SK-N-SH (cell line): ENCODE measurements at regions not wholly inside any gene's neighbourhood (a gene's known extent, or its start where the extent isn't known, plus 50 kb on each side); places are given as distances from the start of the nearest gene placed in this dataset.

Experiments
- CTCF ChIA-PET: fragments of 300-600, 350-600 bp; formaldehyde crosslinking; extraction: SDS; loops from one replicate; lab custom pipeline; 2021; lab: Yijun Ruan, JAX
- POLR2A ChIA-PET: fragments of 350-600 bp; sonication (Branson Sonifier 250); formaldehyde crosslinking; extraction: SDS; loops from one replicate; lab custom pipeline; 2020; ENCODE audit warnings: antibody characterized with exemption, inconsistent platforms; lab: Yijun Ruan, JAX
- DNase-seq: peaks from one replicate; pipeline ENCODE4 v3.0.0; 2012
- H2AFZ ChIP-seq: fragments of 200-600 bp; sonication (generic); 2 replicates; pipeline ENCODE4 v1.8.1; 2016; ENCODE audit warnings: antibody characterized with exemption, mild to moderate bottlenecking, low read depth
- H3F3A ChIP-seq: fragments of 200-600 bp; sonication (generic); replicated peaks from 2 replicates; pipeline ENCODE3; 2016; ENCODE audit warnings: antibody characterized with exemption, mild to moderate bottlenecking; ENCODE audit not compliant: insufficient read depth
- H3K27ac ChIP-seq, 2 experiments: fragments of 200-500 bp in 1 of 2; fragments of 200-600 bp in 1 of 2; sonication (Bioruptor generic) in 1 of 2; sonication (generic), shearing (Covaris generic) in 1 of 2; 2 replicates each; pipeline versions ENCODE4 v1.5.1 to v1.6.1; 2014 to 2016; ENCODE audit warnings: low read depth in 2 of 2, inconsistent platforms in 1 of 2, low read length in 1 of 2, mild to moderate bottlenecking in 1 of 2, mixed read lengths in 1 of 2
- H3K27me3 ChIP-seq: fragments of 200-600 bp; sonication (generic), shearing (Covaris generic); 2 replicates; pipeline ENCODE4 v1.6.1; 2016; ENCODE audit warnings: mixed run types; ENCODE audit not compliant: insufficient read depth
- H3K36me3 ChIP-seq, 2 experiments: fragments of 200-500 bp in 1 of 2; fragments of 200-600 bp in 1 of 2; sonication (Bioruptor generic) in 1 of 2; sonication (generic) in 1 of 2; replicated peaks in 1 of 2; 2 replicates each; pipeline versions ENCODE3 to v1.5.1; 2014 to 2016; ENCODE audit warnings: low read length in 1 of 2, mild to moderate bottlenecking in 1 of 2; ENCODE audit not compliant: insufficient read depth in 2 of 2, control insufficient read depth in 1 of 2
- H3K4me1 ChIP-seq, 2 experiments: fragments of 200-500 bp in 1 of 2; fragments of 200-600 bp in 1 of 2; sonication (Bioruptor generic) in 1 of 2; sonication (generic), shearing (Covaris generic) in 1 of 2; 2 replicates each; pipeline versions ENCODE4 v1.5.1 to v1.6.1; 2014 to 2016; ENCODE audit warnings: low read depth in 1 of 2, low read length in 1 of 2, mixed run types in 1 of 2; ENCODE audit not compliant: insufficient read depth in 2 of 2, control insufficient read depth in 1 of 2
- H3K4me2 ChIP-seq: fragments of 200-600 bp; sonication (generic), shearing (Covaris generic); 2 replicates; pipeline ENCODE4 v1.6.1; 2017; ENCODE audit warnings: mixed run types
- H3K4me3 ChIP-seq, 2 experiments: fragments of 200-500 bp in 1 of 2; fragments of 200-600 bp in 1 of 2; sonication (Bioruptor generic) in 1 of 2; sonication (generic), shearing (Covaris generic) in 1 of 2; 2 replicates each; pipeline versions ENCODE4 v1.5.1 to v1.8.1; 2014 to 2016; ENCODE audit warnings: low read depth in 2 of 2, inconsistent platforms in 1 of 2, low read length in 1 of 2, mild to moderate bottlenecking in 1 of 2, mixed read lengths in 1 of 2, moderate library complexity in 1 of 2
- H3K79me2 ChIP-seq: fragments of 200-600 bp; sonication (generic); 2 replicates; pipeline ENCODE4 v1.8.1; 2017; ENCODE audit warnings: mild to moderate bottlenecking; ENCODE audit not compliant: insufficient read depth
- H3K9ac ChIP-seq: fragments of 200-600 bp; sonication (generic); 2 replicates; pipeline ENCODE4 v1.6.1; 2017; ENCODE audit warnings: mixed run types
- H3K9me2 ChIP-seq: fragments of 200-600 bp; sonication (generic); 2 replicates; pipeline ENCODE4 v1.6.1; 2017; ENCODE audit warnings: mixed run types
- H3K9me3 ChIP-seq: fragments of 200-600 bp; sonication (generic); 2 replicates; pipeline ENCODE4 v1.6.1; 2017; ENCODE audit warnings: mixed run types, mild to moderate bottlenecking, moderate library complexity
- H4K20me1 ChIP-seq: fragments of 200-600 bp; sonication (generic); 2 replicates; pipeline ENCODE4 v1.6.1; 2017; ENCODE audit warnings: mild to moderate bottlenecking, mixed run types; ENCODE audit not compliant: insufficient read depth
- CHD2 ChIP-seq: fragments of 150-350 bp; IDR thresholded peaks from 2 replicates; pipeline ENCODE4 v1.6.1; 2018; ENCODE audit warnings: low read length; ENCODE audit not compliant: partially characterized antibody
- GATA2 ChIP-seq: sonication (generic); formaldehyde crosslinking; IDR thresholded peaks from 2 replicates; pipeline ENCODE4 v1.5.0; 2020; ENCODE audit warnings: mild to moderate bottlenecking, missing genetic modification reagents
- MXI1 ChIP-seq: IDR thresholded peaks from 2 replicates; pipeline ENCODE4 v1.6.1; 2012; ENCODE audit warnings: mild to moderate bottlenecking, low read depth, low read length, improper control_type of control experiment
- NRF1 ChIP-seq: IDR thresholded peaks from 2 replicates; pipeline ENCODE4 v1.6.1; 2012; ENCODE audit warnings: low read depth, mild to moderate bottlenecking, low read length
- POLR2AphosphoS5 ChIP-seq: IDR thresholded peaks from 2 replicates; pipeline ENCODE4 v1.6.1; 2012; ENCODE audit warnings: low read depth, low read length
- RAD21 ChIP-seq: IDR thresholded peaks from 2 replicates; pipeline ENCODE4 v1.6.1; 2012; ENCODE audit warnings: mild to moderate bottlenecking, low read length
- RCOR1 ChIP-seq: fragments of 150-350 bp; IDR thresholded peaks from 2 replicates; pipeline ENCODE4 v1.6.1; 2017; ENCODE audit warnings: antibody characterized with exemption, low read length
- RFX5 ChIP-seq: IDR thresholded peaks from 2 replicates; pipeline ENCODE4 v1.6.1; 2012; ENCODE audit warnings: mild to moderate bottlenecking, improper control_type of control experiment, low read length
- SIN3A ChIP-seq: IDR thresholded peaks from 2 replicates; pipeline ENCODE4 v1.6.1; 2012; ENCODE audit warnings: low read depth, mild to moderate bottlenecking, low read length, moderate library complexity, borderline replicate concordance
- SMC3 ChIP-seq: IDR thresholded peaks from 2 replicates; pipeline ENCODE4 v1.6.1; 2012; ENCODE audit warnings: low read depth, low read length, improper control_type of control experiment
- TCF12 ChIP-seq: IDR thresholded peaks from 2 replicates; pipeline ENCODE4 v1.4.0; 2012
- TEAD4 ChIP-seq: IDR thresholded peaks from 2 replicates; pipeline ENCODE4 v1.4.0; 2012; ENCODE audit warnings: mild to moderate bottlenecking, borderline replicate concordance; ENCODE audit not compliant: insufficient read depth
- WGBS: methylation state at CpG from one replicate; pipeline ENCODE4 v1.1.6; 2017; ENCODE audit warnings: low lambda C conversion rate; 5-methylcytosine and 5-hydroxymethylcytosine counted together
- TF ChIP-seq, protein P1 (sequence below): IDR thresholded peaks from 2 replicates; pipeline ENCODE4 v1.4.0; 2012; ENCODE audit warnings: low read depth, borderline replicate concordance

DNA sequence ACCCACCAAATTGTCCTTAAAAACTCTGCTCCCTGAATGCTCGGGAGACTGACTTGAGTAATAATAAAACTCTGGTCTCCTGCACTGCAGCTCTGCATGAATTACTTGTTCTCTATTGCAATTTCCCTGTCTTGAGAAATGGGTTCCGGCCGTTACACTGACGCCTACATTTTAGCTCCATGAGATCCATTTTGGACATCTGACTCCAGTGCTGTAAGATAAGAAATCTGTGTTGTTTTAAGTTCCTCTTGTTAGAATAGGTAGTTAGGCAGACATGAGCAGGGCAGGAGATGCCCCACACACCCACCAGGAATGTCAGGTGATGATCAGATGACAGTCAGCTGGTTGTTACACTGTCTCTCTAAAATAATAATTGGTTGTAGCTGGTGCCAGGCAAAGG lies 125.8 kb upstream of the SHB start:
- CTCF ChIA-PET = interaction anchor here (1.0 kb wide), 1 partner anchor 39 kb away, joined by 3 read pairs; no protein-coding TSS in a partner anchor
- no peak for DNase-seq
- POLR2A ChIA-PET = no interaction called here
- no peaks in the 10 kb centered on the region for H3K79me2 ChIP-seq
- no peaks in the 10 kb centered on the region for H3F3A ChIP-seq
- 87% methylated on average over 4 of the region's 4 CpGs for WGBS
- H3K27me3 ChIP-seq = peaks cover 5% of the 10 kb centered on the region; the same call in 1 of the 2 replicates
- no peaks in the 10 kb centered on the region for H3K9me2 ChIP-seq
- no peak overlapping the region for H3K9ac ChIP-seq
- H3K4me2 ChIP-seq = no peak overlapping the region
- no peak overlapping the region for H2AFZ ChIP-seq
- no peaks in the 10 kb centered on the region for H3K36me3 ChIP-seq
- no peak overlapping the region for H3K27ac ChIP-seq
- no peaks in the 10 kb centered on the region for H3K9me3 ChIP-seq
- no peaks in the 10 kb centered on the region for H4K20me1 ChIP-seq
- peaks cover 0 to 6% of the 10 kb centered on the region in 2 experiments; a peak in 1 of 4 replicates for H3K4me1 ChIP-seq
- H3K4me3 ChIP-seq = no peak overlapping the region
- TF ChIP-seq POLR2AphosphoS5 (no peak), RFX5 (no peak), NRF1 (no peak)

DNA sequence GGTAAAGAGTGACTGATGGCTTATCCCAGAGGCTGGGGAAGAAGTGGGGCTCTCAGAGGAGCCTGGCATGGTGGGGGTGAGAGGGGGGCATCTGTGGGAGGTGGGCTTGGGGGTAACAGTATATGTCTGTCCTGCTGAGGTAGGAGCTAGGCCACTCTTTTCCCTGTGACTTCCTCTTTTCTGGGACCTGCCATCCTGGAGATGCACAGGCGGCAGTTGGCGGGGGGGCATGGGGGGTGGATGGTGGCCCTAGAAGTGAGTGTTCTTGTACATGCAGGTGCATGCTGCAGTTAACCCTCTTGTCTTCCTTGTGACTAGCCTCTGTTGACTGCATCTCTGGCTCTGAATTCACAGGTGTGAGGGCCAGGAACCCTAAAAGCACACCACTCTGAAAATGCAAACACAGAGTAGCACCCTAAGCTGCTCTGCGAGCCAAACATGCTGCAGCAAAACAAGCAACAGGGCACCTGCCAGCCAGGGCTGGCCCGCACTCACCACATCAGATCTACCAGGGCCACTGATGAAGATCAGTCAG lies 123.8 kb upstream of the SHB start:
- no peaks in the 10 kb centered on the region for H4K20me1 ChIP-seq
- no peaks in the 10 kb centered on the region for H3K36me3 ChIP-seq
- POLR2A ChIA-PET = no interaction called here
- H3K79me2 ChIP-seq = no peaks in the 10 kb centered on the region
- peaks cover 5% of the 10 kb centered on the region; the same call in 1 of the 2 replicates for H3K27me3 ChIP-seq
- no peak for TF ChIP-seq RCOR1
- no peak for TF ChIP-seq MXI1
- TF ChIP-seq TEAD4 = no peak
- TF ChIP-seq RFX5 = no peak
- no peak for TF ChIP-seq SIN3A
- TF ChIP-seq GATA2 (CRISPR knock-in tag) = no peak
- TF ChIP-seq CHD2 = no peak
- TF ChIP-seq SMC3 = no peak
- TF ChIP-seq NRF1 = no peak
- no peak for TF ChIP-seq RAD21
- TF ChIP-seq, protein P1, sequence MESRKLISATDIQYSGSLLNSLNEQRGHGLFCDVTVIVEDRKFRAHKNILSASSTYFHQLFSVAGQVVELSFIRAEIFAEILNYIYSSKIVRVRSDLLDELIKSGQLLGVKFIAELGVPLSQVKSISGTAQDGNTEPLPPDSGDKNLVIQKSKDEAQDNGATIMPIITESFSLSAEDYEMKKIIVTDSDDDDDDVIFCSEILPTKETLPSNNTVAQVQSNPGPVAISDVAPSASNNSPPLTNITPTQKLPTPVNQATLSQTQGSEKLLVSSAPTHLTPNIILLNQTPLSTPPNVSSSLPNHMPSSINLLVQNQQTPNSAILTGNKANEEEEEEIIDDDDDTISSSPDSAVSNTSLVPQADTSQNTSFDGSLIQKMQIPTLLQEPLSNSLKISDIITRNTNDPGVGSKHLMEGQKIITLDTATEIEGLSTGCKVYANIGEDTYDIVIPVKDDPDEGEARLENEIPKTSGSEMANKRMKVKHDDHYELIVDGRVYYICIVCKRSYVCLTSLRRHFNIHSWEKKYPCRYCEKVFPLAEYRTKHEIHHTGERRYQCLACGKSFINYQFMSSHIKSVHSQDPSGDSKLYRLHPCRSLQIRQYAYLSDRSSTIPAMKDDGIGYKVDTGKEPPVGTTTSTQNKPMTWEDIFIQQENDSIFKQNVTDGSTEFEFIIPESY = no peak
- TF ChIP-seq TCF12 = no peak
- no peaks in the 10 kb centered on the region for H3K9me2 ChIP-seq
- H3K9me3 ChIP-seq = no peaks in the 10 kb centered on the region
- WGBS = 64% methylated on average over 3 of the region's 4 CpGs
- H3K9ac ChIP-seq = no peak overlapping the region
- H2AFZ ChIP-seq = no peak overlapping the region
- no peaks in the 10 kb centered on the region for H3F3A ChIP-seq
- H3K4me1 ChIP-seq = peaks cover 0 to 6% of the 10 kb centered on the region in 2 experiments; a peak in 1 of 4 replicates
- H3K4me3 ChIP-seq = no peak overlapping the region
- no peak overlapping the region for H3K4me2 ChIP-seq
- no peak overlapping the region; a peak in 1 of 4 replicates for H3K27ac ChIP-seq
- no peak for DNase-seq
- CTCF ChIA-PET = no interaction called here
